ENCODE measurements at regions not wholly inside any gene's neighbourhood (a gene's known extent, or its start where the extent isn't known, plus 50 kb on each side); places are given as distances from the start of the nearest gene placed in this dataset.

- H3K4me1 Mint-ChIP-seq (ENCODE audit: low read depth): no peaks in the 10 kb centered on the region
- no peaks in the 10 kb centered on the region for H3K27me3 Mint-ChIP-seq (ENCODE audit: low read depth)
- no peaks in the 10 kb centered on the region for H3K9me3 Mint-ChIP-seq
- no peak overlapping the region for H3K4me3 Mint-ChIP-seq
- H3K36me3 Mint-ChIP-seq (ENCODE audit: low read depth): no peaks in the 10 kb centered on the region
- no peak overlapping the region for H3K27ac Mint-ChIP-seq
Measured at GRCh38 chr2:10993001-10993481, 81.3 kb downstream of the KCNF1 start.

GRCh38 chr2:10995366-10995970 is 83.7 kb downstream of the KCNF1 start:
- H3K4me3 Mint-ChIP-seq: no peak overlapping the region
- H3K9me3 Mint-ChIP-seq: no peaks in the 10 kb centered on the region
- no peaks in the 10 kb centered on the region for H3K4me1 Mint-ChIP-seq (ENCODE audit: low read depth)
- H3K27ac Mint-ChIP-seq: no peak overlapping the region
- no peaks in the 10 kb centered on the region for H3K27me3 Mint-ChIP-seq (ENCODE audit: low read depth)
- no peaks in the 10 kb centered on the region for H3K36me3 Mint-ChIP-seq (ENCODE audit: low read depth)

GRCh38 chr2:11004199-11004598 is 92.5 kb downstream of the KCNF1 start:
- H3K4me1 Mint-ChIP-seq (ENCODE audit: low read depth): no peaks in the 10 kb centered on the region
- no peak overlapping the region for H3K27ac Mint-ChIP-seq

GRCh38 chr2:11005032-11005431 is 93.3 kb downstream of the KCNF1 start:
- H3K4me3 Mint-ChIP-seq: no peak overlapping the region
- no peaks in the 10 kb centered on the region for H3K27me3 Mint-ChIP-seq (ENCODE audit: low read depth)
- no peaks in the 10 kb centered on the region for H3K36me3 Mint-ChIP-seq (ENCODE audit: low read depth)
- H3K4me1 Mint-ChIP-seq (ENCODE audit: low read depth): no peaks in the 10 kb centered on the region
- no peak overlapping the region for H3K27ac Mint-ChIP-seq
- H3K9me3 Mint-ChIP-seq: no peaks in the 10 kb centered on the region

More at GRCh38 chr2:11004199-11004598, 92.5 kb downstream of the KCNF1 start:
- no peaks in the 10 kb centered on the region for H3K9me3 Mint-ChIP-seq
- no peak overlapping the region for H3K4me3 Mint-ChIP-seq
- no peaks in the 10 kb centered on the region for H3K36me3 Mint-ChIP-seq (ENCODE audit: low read depth)
- no peaks in the 10 kb centered on the region for H3K27me3 Mint-ChIP-seq (ENCODE audit: low read depth)

- H3K4me1 Mint-ChIP-seq (ENCODE audit: low read depth): no peaks in the 10 kb centered on the region
- no peak overlapping the region for H3K27ac Mint-ChIP-seq
- H3K4me3 Mint-ChIP-seq: no peak overlapping the region
- H3K27me3 Mint-ChIP-seq (ENCODE audit: low read depth): no peaks in the 10 kb centered on the region
- H3K36me3 Mint-ChIP-seq (ENCODE audit: low read depth): no peaks in the 10 kb centered on the region
- H3K9me3 Mint-ChIP-seq: peaks cover 8% of the 10 kb centered on the region
Measured at GRCh38 chr2:11006191-11006590, 94.5 kb downstream of the KCNF1 start.

- no peak overlapping the region for H3K4me3 Mint-ChIP-seq
- no peaks in the 10 kb centered on the region for H3K36me3 Mint-ChIP-seq (ENCODE audit: low read depth)
- no peaks in the 10 kb centered on the region for H3K27me3 Mint-ChIP-seq (ENCODE audit: low read depth)
- no peak overlapping the region for H3K27ac Mint-ChIP-seq
- peaks cover 8% of the 10 kb centered on the region for H3K9me3 Mint-ChIP-seq
- H3K4me1 Mint-ChIP-seq (ENCODE audit: low read depth): no peaks in the 10 kb centered on the region
Measured at GRCh38 chr2:11007331-11008264, 95.9 kb downstream of the KCNF1 start.

GRCh38 chr2:11008773-11009172 is 97.0 kb downstream of the KCNF1 start:
- no peak overlapping the region for H3K4me3 Mint-ChIP-seq
- peaks cover 8% of the 10 kb centered on the region for H3K9me3 Mint-ChIP-seq
- H3K4me1 Mint-ChIP-seq (ENCODE audit: low read depth): no peaks in the 10 kb centered on the region

GRCh38 chr2:11009176-11009575 is 97.4 kb downstream of the KCNF1 start:
- H3K27ac Mint-ChIP-seq: no peak overlapping the region
- H3K9me3 Mint-ChIP-seq: peaks cover 8% of the 10 kb centered on the region
- H3K4me1 Mint-ChIP-seq (ENCODE audit: low read depth): no peaks in the 10 kb centered on the region
- no peak overlapping the region for H3K4me3 Mint-ChIP-seq
- H3K36me3 Mint-ChIP-seq (ENCODE audit: low read depth): no peaks in the 10 kb centered on the region
- no peaks in the 10 kb centered on the region for H3K27me3 Mint-ChIP-seq (ENCODE audit: low read depth)

More at GRCh38 chr2:11008773-11009172, 97.0 kb downstream of the KCNF1 start:
- Mint-ChIP-seq H3K27me3 (ENCODE audit: low read depth) (no peaks in the 10 kb centered on the region), H3K27ac (no peak overlapping the region), H3K36me3 (ENCODE audit: low read depth) (no peaks in the 10 kb centered on the region)

GRCh38 chr2:11009891-11010290 is 98.2 kb downstream of the KCNF1 start:
- H3K4me1 Mint-ChIP-seq (ENCODE audit: low read depth): no peaks in the 10 kb centered on the region
- H3K9me3 Mint-ChIP-seq: peaks cover 8% of the 10 kb centered on the region
- no peaks in the 10 kb centered on the region for H3K27me3 Mint-ChIP-seq (ENCODE audit: low read depth)
- no peaks in the 10 kb centered on the region for H3K36me3 Mint-ChIP-seq (ENCODE audit: low read depth)
- no peak overlapping the region for H3K4me3 Mint-ChIP-seq
- H3K27ac Mint-ChIP-seq: no peak overlapping the region

GRCh38 chr2:11011359-11011758 is 99.6 kb downstream of the KCNF1 start:
- Mint-ChIP-seq H3K9me3 (peaks cover 8% of the 10 kb centered on the region), H3K4me1 (ENCODE audit: low read depth) (no peaks in the 10 kb centered on the region)

GRCh38 chr2:11012131-11012693 is 100.5 kb downstream of the KCNF1 start:
- H3K4me3 Mint-ChIP-seq: no peak overlapping the region
- no peaks in the 10 kb centered on the region for H3K36me3 Mint-ChIP-seq (ENCODE audit: low read depth)
- no peaks in the 10 kb centered on the region for H3K4me1 Mint-ChIP-seq (ENCODE audit: low read depth)
- peaks cover 8% of the 10 kb centered on the region for H3K9me3 Mint-ChIP-seq
- H3K27ac Mint-ChIP-seq: no peak overlapping the region
- peaks cover 6% of the 10 kb centered on the region for H3K27me3 Mint-ChIP-seq (ENCODE audit: low read depth)

More at GRCh38 chr2:11011359-11011758, 99.6 kb downstream of the KCNF1 start:
- H3K27ac Mint-ChIP-seq: no peak overlapping the region
- H3K27me3 Mint-ChIP-seq (ENCODE audit: low read depth): peaks cover 6% of the 10 kb centered on the region
- H3K36me3 Mint-ChIP-seq (ENCODE audit: low read depth): no peaks in the 10 kb centered on the region
- H3K4me3 Mint-ChIP-seq: no peak overlapping the region

GRCh38 chr2:11013196-11013595 is 101.5 kb downstream of the KCNF1 start:
- Mint-ChIP-seq H3K9me3 (peaks cover 8% of the 10 kb centered on the region), H3K27ac (no peak overlapping the region)

GRCh38 chr2:11014026-11014425 is 102.3 kb downstream of the KCNF1 start:
- Mint-ChIP-seq H3K4me3 (no peak overlapping the region), H3K9me3 (peaks cover 8% of the 10 kb centered on the region), H3K27me3 (ENCODE audit: low read depth) (peaks cover 8% of the 10 kb centered on the region), H3K4me1 (ENCODE audit: low read depth) (no peaks in the 10 kb centered on the region), H3K27ac (no peak overlapping the region), H3K36me3 (ENCODE audit: low read depth) (no peaks in the 10 kb centered on the region)

More at GRCh38 chr2:11013196-11013595, 101.5 kb downstream of the KCNF1 start:
- H3K27me3 Mint-ChIP-seq (ENCODE audit: low read depth): peaks cover 8% of the 10 kb centered on the region
- no peaks in the 10 kb centered on the region for H3K36me3 Mint-ChIP-seq (ENCODE audit: low read depth)
- no peak overlapping the region for H3K4me3 Mint-ChIP-seq
- H3K4me1 Mint-ChIP-seq (ENCODE audit: low read depth): no peaks in the 10 kb centered on the region

- Mint-ChIP-seq H3K27me3 (ENCODE audit: low read depth) (peaks cover 8% of the 10 kb centered on the region), H3K4me3 (no peak overlapping the region), H3K9me3 (no peaks in the 10 kb centered on the region), H3K27ac (no peak overlapping the region), H3K36me3 (ENCODE audit: low read depth) (no peaks in the 10 kb centered on the region), H3K4me1 (ENCODE audit: low read depth) (no peaks in the 10 kb centered on the region)
Measured at GRCh38 chr2:11016735-11017388, 105.1 kb downstream of the KCNF1 start.

Measured in T-helper 1 cell treated with Interleukin-12 subunit alpha and Interleukin-12 subunit beta and Interleukin-4 antibody, amounts not matched to agents 30 μg/mL and 1 μg/mL, for 36 hours (primary cell).